ENCODE measurements at regions not wholly inside any gene's neighbourhood (a gene's known extent, or its start where the extent isn't known, plus 50 kb on each side); places are given as distances from the start of the nearest gene placed in this dataset.

GRCh38 chr5:167730121-167730520 lies 561.3 kb upstream of the WWC1 start:
- no peak for DNase-seq

GRCh38 chr5:167730656-167731055 lies 560.8 kb upstream of the WWC1 start:
- no peak for DNase-seq

GRCh38 chr5:167731951-167732350 lies 559.5 kb upstream of the WWC1 start:
- DNase-seq, result no peak

- DNase-seq, result no peak
Measured at GRCh38 chr5:167732499-167732898, 558.9 kb upstream of the WWC1 start.

GRCh38 chr5:167736992-167737391 lies 554.5 kb upstream of the WWC1 start:
- no peak for DNase-seq

GRCh38 chr5:167743695-167744464 lies 547.6 kb upstream of the WWC1 start:
- no peak for DNase-seq

GRCh38 chr5:167745868-167746267 lies 545.6 kb upstream of the WWC1 start:
- no peak for DNase-seq

- DNase-seq, result no peak
Measured at GRCh38 chr5:167750586-167750985, 540.9 kb upstream of the WWC1 start.

GRCh38 chr5:167752936-167753335 lies 538.5 kb upstream of the WWC1 start:
- no peak for DNase-seq

- DNase-seq, result no peak
Measured at GRCh38 chr5:167753725-167754490, 537.5 kb upstream of the WWC1 start.

GRCh38 chr5:167754501-167755021 lies 536.9 kb upstream of the WWC1 start:
- DNase-seq, result no peak

- no peak for DNase-seq
Measured at GRCh38 chr5:167755420-167755819, 536.0 kb upstream of the WWC1 start.

GRCh38 chr5:167759057-167759821 lies 532.2 kb upstream of the WWC1 start:
- DNase-seq, result no peak

GRCh38 chr5:167763772-167764171 lies 527.7 kb upstream of the WWC1 start:
- DNase-seq, result no peak

GRCh38 chr5:167764641-167765289 lies 526.7 kb upstream of the WWC1 start:
- no peak for DNase-seq

- no peak for DNase-seq
Measured at GRCh38 chr5:167765352-167765751, 526.1 kb upstream of the WWC1 start.

GRCh38 chr5:167766957-167767356 lies 524.5 kb upstream of the WWC1 start:
- DNase-seq, result no peak

- no peak for DNase-seq
Measured at GRCh38 chr5:167767795-167768194, 523.6 kb upstream of the WWC1 start.

- DNase-seq, result no peak
Measured at GRCh38 chr5:167769846-167770413, 521.5 kb upstream of the WWC1 start.

GRCh38 chr5:167770461-167770860 lies 521.0 kb upstream of the WWC1 start:
- no peak for DNase-seq

GRCh38 chr5:167771571-167771970 lies 519.9 kb upstream of the WWC1 start:
- DNase-seq, result no peak

- DNase-seq, result no peak
Measured at GRCh38 chr5:167773668-167774301, 517.7 kb upstream of the WWC1 start.

All from NCI-H1048 (cell line).